C1 segment of cervical spinal cord (tissue), 14 donors: ENCODE measurements at regions not wholly inside any gene's neighbourhood (a gene's known extent, or its start where the extent isn't known, plus 50 kb on each side); places are given as distances from the start of the nearest gene placed in this dataset.

Experiments
- DNase-seq, 14 donors: peaks; one replicate each; lab custom pipeline; 2025; lab: John Stamatoyannopoulos, UW

GRCh38 chr9:136597965-136598364 lies 52.1 kb upstream of the NOTCH1 start:
- DNase-seq = no peak

GRCh38 chr9:136597141-136597885 lies 51.5 kb upstream of the NOTCH1 start:
- no peak for DNase-seq

- DNase-seq = peak in 8 of 14 donors; percentile 19 to 74 (median 63)
Measured at GRCh38 chr9:136596630-136597031, 50.8 kb upstream of the NOTCH1 start.

- no peak for DNase-seq
Measured at GRCh38 chr9:136596217-136596616, 50.4 kb upstream of the NOTCH1 start.

GRCh38 chr9:136595245-136596153 lies 49.7 kb upstream of the NOTCH1 start:
- DNase-seq = no peak
